CD14-positive monocyte (primary cell): ENCODE measurements at regions not wholly inside any gene's neighbourhood (a gene's known extent, or its start where the extent isn't known, plus 50 kb on each side); places are given as distances from the start of the nearest gene placed in this dataset.

Experiments used
- DNase-seq, 3 donors: peaks; one replicate each; pipeline ENCODE4 v3.0.0-alpha.2; 2011 to 2022
- H2AFZ ChIP-seq: 2 replicates; pipeline ENCODE4 v1.6.0; 2012; ENCODE audit warnings: mild to moderate bottlenecking, low read depth, low read length, inconsistent platforms; ENCODE audit not compliant: insufficient read depth, poor library complexity, severe bottlenecking
- H3K27ac ChIP-seq, 2 donors: 1 replicate in 1 of 2; 2 replicates in 1 of 2; pipeline ENCODE4 v1.5.1; 2012 to 2013; ENCODE audit warnings: low read length in 2 of 2, control low read depth in 1 of 2, inconsistent platforms in 1 of 2, low read depth in 1 of 2, mild to moderate bottlenecking in 1 of 2
- H3K27me3 ChIP-seq, 2 donors: one replicate each; pipeline versions ENCODE4 v1.6.0 to v1.6.1; 2011 to 2013; ENCODE audit warnings: low read length in 2 of 2; ENCODE audit not compliant: control insufficient read depth in 2 of 2, insufficient read depth in 2 of 2
- H3K36me3 ChIP-seq, 2 donors: replicated peaks in 1 of 2; 1 replicate in 1 of 2; 2 replicates in 1 of 2; pipeline versions ENCODE4 v1.5.1 to v1.6.1; 2012 to 2013; ENCODE audit warnings: low read length in 2 of 2, control low read depth in 1 of 2, inconsistent platforms in 1 of 2, mild to moderate bottlenecking in 1 of 2; ENCODE audit not compliant: insufficient read depth in 2 of 2, control insufficient read depth in 1 of 2
- H3K4me1 ChIP-seq, 2 donors: 1 replicate in 1 of 2; 2 replicates in 1 of 2; pipeline versions ENCODE4 v1.5.1 to v1.6.1; 2012 to 2013; ENCODE audit warnings: low read length in 2 of 2, control low read depth in 1 of 2, inconsistent platforms in 1 of 2, mild to moderate bottlenecking in 1 of 2, moderate library complexity in 1 of 2; ENCODE audit not compliant: insufficient read depth in 2 of 2, control insufficient read depth in 1 of 2
- H3K4me2 ChIP-seq: replicated peaks from 2 replicates; pipeline ENCODE3; 2012; ENCODE audit warnings: low read length, moderate library complexity, mild to moderate bottlenecking; ENCODE audit not compliant: poor library complexity, severe bottlenecking; ENCODE audit errors: extremely low read depth
- H3K4me3 ChIP-seq, 3 experiments: fragments of 200-600 bp in 1 of 3; sonication (generic) in 1 of 3; replicated peaks in 1 of 3; 1 replicate in 2 of 3; 2 replicates in 1 of 3; pipeline ENCODE4 v1.5.1; 2011 to 2013; ENCODE audit warnings: low read length in 3 of 3, mild to moderate bottlenecking in 3 of 3, control low read depth in 2 of 3, low read depth in 2 of 3, inconsistent platforms in 1 of 3, moderate library complexity in 1 of 3
- H3K79me2 ChIP-seq: 2 replicates; pipeline ENCODE4 v1.6.0; 2012; ENCODE audit warnings: mild to moderate bottlenecking, control low read depth, inconsistent platforms, low read length, moderate library complexity; ENCODE audit not compliant: insufficient read depth
- H3K9ac ChIP-seq: 2 replicates; pipeline ENCODE4 v1.6.0; 2017; ENCODE audit warnings: low read length, mild to moderate bottlenecking; ENCODE audit not compliant: insufficient read depth, poor library complexity, severe bottlenecking
- H3K9me3 ChIP-seq, 2 donors: replicated peaks in 1 of 2; 1 replicate in 1 of 2; 2 replicates in 1 of 2; pipeline versions ENCODE4 v1.5.1 to v1.6.1; 2012 to 2013; ENCODE audit warnings: low read length in 2 of 2, control low read depth in 1 of 2; ENCODE audit not compliant: control insufficient read depth in 1 of 2, insufficient read depth in 1 of 2
- H4K20me1 ChIP-seq: 2 replicates; pipeline ENCODE4 v1.6.0; 2012; ENCODE audit warnings: mild to moderate bottlenecking, low read length, control low read depth, moderate library complexity; ENCODE audit not compliant: insufficient read depth
- H3K27ac Mint-ChIP-seq, 7 donors: one replicate each; pipeline ENCODE4 v1.8.0; 2020; ENCODE audit warnings: mild to moderate bottlenecking in 7 of 7, mixed read lengths in 7 of 7, moderate library complexity in 6 of 7, inconsistent platforms in 2 of 7
- H3K27me3 Mint-ChIP-seq, 3 donors: one replicate each; pipeline ENCODE4 v1.8.0; 2021 to 2022; ENCODE audit warnings: low read depth in 3 of 3, mild to moderate bottlenecking in 3 of 3, mixed read lengths in 3 of 3, moderate library complexity in 3 of 3, inconsistent platforms in 1 of 3
- H3K36me3 Mint-ChIP-seq, 2 donors: one replicate each; pipeline ENCODE4 v1.8.0; 2020; ENCODE audit warnings: mixed read lengths in 2 of 2, inconsistent platforms in 1 of 2, mild to moderate bottlenecking in 1 of 2
- H3K4me1 Mint-ChIP-seq: one replicate; pipeline ENCODE4 v1.8.0; 2020; ENCODE audit warnings: mild to moderate bottlenecking, mixed read lengths
- H3K4me3 Mint-ChIP-seq, 2 donors: one replicate each; pipeline ENCODE4 v1.8.0; 2020; ENCODE audit warnings: mild to moderate bottlenecking in 2 of 2, mixed read lengths in 2 of 2, moderate library complexity in 1 of 2
- H3K9me3 Mint-ChIP-seq, 7 donors: one replicate each; pipeline ENCODE4 v1.8.0; 2020 to 2022; ENCODE audit warnings: mixed read lengths in 7 of 7, mild to moderate bottlenecking in 6 of 7, moderate library complexity in 6 of 7, inconsistent platforms in 2 of 7
- WGBS: methylation state at CpG from one replicate; pipeline ENCODE4 v1.1.5; 2013; ENCODE audit warnings: missing lambda C conversion rate; ENCODE audit not compliant: insufficient coverage; 5-methylcytosine and 5-hydroxymethylcytosine counted together
- intact Hi-C, 2 donors: fragments of 100-400 bp; cut with micrococcal nuclease; formaldehyde crosslinking; loops; one replicate each; pipeline versions ENCODE4 v1.15.0 to v1.15.1; 2023
- TF ChIP-seq, protein P1 (sequence below): fragments of 200-600 bp; IDR thresholded peaks from one replicate; pipeline ENCODE4 v1.8.0; 2022; ENCODE audit warnings: antibody characterized with exemption, mild to moderate bottlenecking

- H3K4me1 Mint-ChIP-seq = no peaks in the 10 kb centered on the region
- Histone ChIP-seq H4K20me1 (no peaks in the 10 kb centered on the region), H3K27ac (no peak overlapping the region), H3K4me2 (no peak overlapping the region), H3K79me2 (no peaks in the 10 kb centered on the region), H3K27me3 (no peaks in the 10 kb centered on the region), H3K9me3 (no peaks in the 10 kb centered on the region), H3K36me3 (no peaks in the 10 kb centered on the region), H3K4me1 (no peaks in the 10 kb centered on the region), H3K9ac (no peak overlapping the region), H2AFZ (no peak overlapping the region), H3K4me3 (no peak overlapping the region)
- no peak overlapping the region for H3K4me3 Mint-ChIP-seq
- no CpG with 5 or more reads among the region's 6 CpGs for WGBS
- H3K27ac Mint-ChIP-seq = no peak overlapping the region
- no peak for DNase-seq
- intact Hi-C loops = no loop called here
- H3K9me3 Mint-ChIP-seq = peaks cover 0 to 2% (median 0%) of the 10 kb centered on the region in 7 donors
- H3K27me3 Mint-ChIP-seq = no peaks in the 10 kb centered on the region
- H3K36me3 Mint-ChIP-seq = no peaks in the 10 kb centered on the region
- TF ChIP-seq, protein P1, sequence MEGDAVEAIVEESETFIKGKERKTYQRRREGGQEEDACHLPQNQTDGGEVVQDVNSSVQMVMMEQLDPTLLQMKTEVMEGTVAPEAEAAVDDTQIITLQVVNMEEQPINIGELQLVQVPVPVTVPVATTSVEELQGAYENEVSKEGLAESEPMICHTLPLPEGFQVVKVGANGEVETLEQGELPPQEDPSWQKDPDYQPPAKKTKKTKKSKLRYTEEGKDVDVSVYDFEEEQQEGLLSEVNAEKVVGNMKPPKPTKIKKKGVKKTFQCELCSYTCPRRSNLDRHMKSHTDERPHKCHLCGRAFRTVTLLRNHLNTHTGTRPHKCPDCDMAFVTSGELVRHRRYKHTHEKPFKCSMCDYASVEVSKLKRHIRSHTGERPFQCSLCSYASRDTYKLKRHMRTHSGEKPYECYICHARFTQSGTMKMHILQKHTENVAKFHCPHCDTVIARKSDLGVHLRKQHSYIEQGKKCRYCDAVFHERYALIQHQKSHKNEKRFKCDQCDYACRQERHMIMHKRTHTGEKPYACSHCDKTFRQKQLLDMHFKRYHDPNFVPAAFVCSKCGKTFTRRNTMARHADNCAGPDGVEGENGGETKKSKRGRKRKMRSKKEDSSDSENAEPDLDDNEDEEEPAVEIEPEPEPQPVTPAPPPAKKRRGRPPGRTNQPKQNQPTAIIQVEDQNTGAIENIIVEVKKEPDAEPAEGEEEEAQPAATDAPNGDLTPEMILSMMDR = no peak
These were observed 227.2 kb upstream of the FAM3C start for GRCh38 chr7:121623130-121623872.

GRCh38 chr7:121621937-121622336 is 225.8 kb upstream of the FAM3C start:
- no peaks in the 10 kb centered on the region for H3K27me3 Mint-ChIP-seq
- no peak overlapping the region for H3K27ac ChIP-seq
- no peak overlapping the region for H2AFZ ChIP-seq
- H3K36me3 ChIP-seq = no peaks in the 10 kb centered on the region
- H3K27ac Mint-ChIP-seq = no peak overlapping the region
- H3K9me3 ChIP-seq = no peaks in the 10 kb centered on the region
- H3K9me3 Mint-ChIP-seq = peaks cover 0 to 4% (median 0%) of the 10 kb centered on the region in 7 donors
- H3K36me3 Mint-ChIP-seq = no peaks in the 10 kb centered on the region
- no peaks in the 10 kb centered on the region for H3K27me3 ChIP-seq
- no peak overlapping the region for H3K4me3 ChIP-seq
- H3K4me1 Mint-ChIP-seq = no peaks in the 10 kb centered on the region
- no CpG with 5 or more reads among the region's 4 CpGs for whole genome bisulfite sequencing
- no peaks in the 10 kb centered on the region for H3K79me2 ChIP-seq
- TF ChIP-seq, protein P1 = no peak
- no peak overlapping the region for H3K9ac ChIP-seq
- intact Hi-C loops = no loop called here
- no peaks in the 10 kb centered on the region for H4K20me1 ChIP-seq
- no peak for DNase-seq
- no peaks in the 10 kb centered on the region for H3K4me1 ChIP-seq
- no peak overlapping the region for H3K4me2 ChIP-seq
- no peak overlapping the region for H3K4me3 Mint-ChIP-seq
